GM19351 (cell line): ENCODE measurements at regions not wholly inside any gene's neighbourhood (a gene's known extent, or its start where the extent isn't known, plus 50 kb on each side); places are given as distances from the start of the nearest gene placed in this dataset.

ENCODE experiments used
- ATAC-seq: cut with Tn5 transposase; IDR thresholded peaks from one replicate; pipeline ENCODE4 v1.9.1; 2021; ENCODE audit warnings: mild to moderate bottlenecking, moderate library complexity; ENCODE audit not compliant: unreplicated experiment

GRCh38 chr13:22369840-22370239 is 699.0 kb downstream of the FGF9 start:
- no peak for ATAC-seq

- no peak for ATAC-seq
These were observed 701.4 kb downstream of the FGF9 start for GRCh38 chr13:22372261-22372660.

DNA sequence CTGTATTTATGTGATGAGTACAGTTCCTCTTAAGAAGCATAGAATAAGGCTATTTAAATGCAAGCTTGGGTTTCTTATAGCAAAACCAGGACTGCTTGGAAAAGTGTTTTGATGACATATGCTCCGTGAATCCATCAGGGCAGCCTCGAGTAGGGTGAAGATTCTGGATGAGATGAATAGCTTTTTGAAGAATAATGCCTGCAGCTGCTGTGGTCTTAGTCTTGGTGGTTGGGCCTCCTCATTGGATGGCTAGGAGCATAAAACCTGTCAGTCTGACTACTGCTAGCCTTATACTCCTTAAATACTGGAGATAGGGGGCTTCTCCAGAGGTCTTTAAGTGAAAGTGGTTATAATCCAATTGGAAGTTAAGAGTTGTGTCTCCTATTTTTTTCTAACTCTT is 704.3 kb downstream of the FGF9 start:
- no peak for ATAC-seq

DNA sequence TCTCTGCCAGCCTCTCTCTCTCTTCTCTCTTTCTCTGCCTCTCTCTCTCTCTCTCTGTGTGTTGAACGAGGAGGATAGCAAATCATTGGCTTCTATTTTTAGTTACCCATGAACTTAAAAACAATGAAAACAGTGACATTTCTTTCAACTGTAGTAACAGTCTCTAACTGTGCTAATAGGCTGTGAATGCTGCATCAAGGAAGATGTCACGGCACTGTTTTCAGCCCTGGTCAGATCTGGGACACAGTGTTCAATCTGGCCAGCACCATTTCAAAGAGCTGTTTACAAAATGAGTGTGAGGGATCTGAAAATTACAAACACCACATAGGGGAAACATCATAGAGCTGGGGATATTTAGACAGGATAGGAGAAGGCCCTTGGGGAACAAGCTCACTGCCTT is 717.0 kb downstream of the FGF9 start:
- no peak for ATAC-seq

DNA sequence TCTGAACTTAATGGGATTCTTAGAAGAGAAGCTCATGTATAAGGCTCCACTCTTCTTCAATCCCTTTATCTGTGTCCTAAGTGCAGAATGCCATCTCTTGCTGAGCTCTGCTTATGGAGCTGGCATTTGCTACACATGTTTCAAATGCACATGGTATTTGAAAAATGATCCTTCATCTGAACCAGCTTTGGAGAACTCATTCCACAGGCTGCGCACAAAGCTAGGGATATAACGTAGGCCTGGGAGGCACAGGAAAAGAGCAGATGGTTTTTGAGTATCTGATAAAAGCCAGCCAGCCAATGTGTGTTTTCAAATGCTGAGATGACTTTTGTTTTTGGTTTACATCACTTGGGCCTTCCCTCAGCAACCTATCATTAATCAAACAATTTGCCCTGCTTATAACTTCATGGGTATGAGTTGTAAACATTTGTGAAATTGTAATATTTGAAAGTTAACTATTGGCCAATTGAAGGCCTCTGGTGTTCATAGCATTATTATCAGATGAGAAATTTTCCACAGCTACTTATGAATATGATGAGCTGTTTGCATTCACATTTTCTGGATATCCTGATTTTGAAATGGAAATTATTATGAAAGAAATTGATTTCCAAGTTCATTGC is 729.0 kb downstream of the FGF9 start:
- ATAC-seq: no peak

DNA sequence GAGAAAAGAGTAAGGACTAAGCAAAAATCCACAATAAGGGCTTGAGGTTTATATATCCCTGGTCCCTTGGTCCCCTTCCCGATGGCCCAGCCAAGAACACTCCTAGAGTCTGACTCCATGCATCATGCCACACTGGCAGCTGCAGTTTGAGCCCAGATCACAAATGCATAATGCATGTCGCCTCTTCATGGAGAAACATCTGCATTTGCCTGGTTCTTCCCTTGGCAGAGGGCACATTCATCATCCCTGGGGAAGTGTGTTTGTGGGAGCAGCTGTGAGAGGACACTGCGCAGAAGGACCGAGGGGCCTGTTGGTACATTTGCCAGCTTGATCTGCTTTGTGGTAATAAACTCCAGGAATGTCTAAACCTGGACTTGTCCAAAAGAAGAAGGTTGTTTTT is 731.8 kb downstream of the FGF9 start:
- no peak for ATAC-seq

- no peak for ATAC-seq
These were observed 732.3 kb downstream of the FGF9 start for GRCh38 chr13:22403144-22403543.

DNA sequence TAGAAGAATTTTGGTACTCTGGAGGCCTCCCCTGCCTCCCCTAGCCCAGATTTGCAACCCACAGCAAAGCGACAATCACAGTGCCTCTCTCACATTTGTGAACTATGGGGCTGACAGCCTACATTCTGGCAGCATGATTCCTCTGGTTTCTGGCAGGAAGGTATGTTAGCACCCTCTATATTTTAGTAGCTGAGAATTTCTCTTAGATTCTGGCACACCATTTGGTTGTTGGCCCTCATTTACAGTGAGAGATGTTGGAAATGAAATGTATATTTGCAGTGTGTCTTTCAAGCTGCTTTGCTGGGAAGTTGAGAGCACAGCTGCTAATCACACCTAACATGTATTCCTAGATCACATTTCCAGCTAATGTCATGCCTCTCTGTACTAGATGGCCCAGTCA is 735.0 kb downstream of the FGF9 start:
- ATAC-seq: no peak

DNA sequence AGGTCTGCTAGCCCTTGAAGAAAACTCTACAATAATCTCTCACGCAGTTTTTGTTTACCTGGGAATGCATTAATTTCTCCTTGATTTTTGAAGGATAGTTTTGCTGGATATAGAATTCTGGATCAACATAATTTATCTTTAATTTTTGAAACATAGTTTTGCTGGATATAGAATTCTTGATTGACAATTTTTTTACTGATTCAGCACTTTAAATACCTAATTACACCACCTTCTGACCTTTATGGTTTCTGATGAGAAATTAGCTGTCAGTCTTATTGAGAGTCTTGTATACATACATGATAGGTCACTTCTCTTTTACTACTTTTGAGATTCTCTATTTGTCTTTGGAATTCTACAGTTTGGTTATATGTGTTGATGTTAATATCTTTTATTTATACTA is 741.6 kb downstream of the FGF9 start:
- no peak for ATAC-seq

- ATAC-seq: no peak
These were observed 751.1 kb downstream of the FGF9 start for GRCh38 chr13:22422023-22422422.

- no peak for ATAC-seq
These were observed 751.8 kb downstream of the FGF9 start for GRCh38 chr13:22422712-22423111.

- ATAC-seq: no peak
These were observed 752.4 kb downstream of the FGF9 start for GRCh38 chr13:22423261-22423660.

- no peak for ATAC-seq
These were observed 754.2 kb downstream of the FGF9 start for GRCh38 chr13:22425087-22425486.

DNA sequence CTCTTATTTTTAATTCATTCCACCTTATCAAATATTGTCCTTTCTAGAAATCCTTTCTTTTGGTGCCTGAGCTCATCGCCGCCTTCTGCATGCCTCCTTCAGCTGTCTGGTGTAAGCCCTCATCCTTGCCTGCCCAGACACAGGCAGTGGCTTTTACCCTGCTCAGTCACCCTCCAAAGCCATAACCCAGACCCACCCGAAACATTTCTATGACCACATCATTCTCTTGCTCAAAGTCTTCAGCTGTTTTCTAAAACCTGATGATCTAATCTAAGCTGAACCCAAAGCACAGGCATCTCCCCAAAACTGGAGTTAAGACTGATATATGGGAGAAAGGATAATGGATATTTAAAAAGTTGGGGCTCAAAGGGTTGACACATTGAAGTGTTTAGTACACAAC is 753.7 kb upstream of the SGCG start:
- no peak for ATAC-seq

GRCh38 chr13:22427783-22428182 is 753.0 kb upstream of the SGCG start:
- ATAC-seq: no peak

DNA sequence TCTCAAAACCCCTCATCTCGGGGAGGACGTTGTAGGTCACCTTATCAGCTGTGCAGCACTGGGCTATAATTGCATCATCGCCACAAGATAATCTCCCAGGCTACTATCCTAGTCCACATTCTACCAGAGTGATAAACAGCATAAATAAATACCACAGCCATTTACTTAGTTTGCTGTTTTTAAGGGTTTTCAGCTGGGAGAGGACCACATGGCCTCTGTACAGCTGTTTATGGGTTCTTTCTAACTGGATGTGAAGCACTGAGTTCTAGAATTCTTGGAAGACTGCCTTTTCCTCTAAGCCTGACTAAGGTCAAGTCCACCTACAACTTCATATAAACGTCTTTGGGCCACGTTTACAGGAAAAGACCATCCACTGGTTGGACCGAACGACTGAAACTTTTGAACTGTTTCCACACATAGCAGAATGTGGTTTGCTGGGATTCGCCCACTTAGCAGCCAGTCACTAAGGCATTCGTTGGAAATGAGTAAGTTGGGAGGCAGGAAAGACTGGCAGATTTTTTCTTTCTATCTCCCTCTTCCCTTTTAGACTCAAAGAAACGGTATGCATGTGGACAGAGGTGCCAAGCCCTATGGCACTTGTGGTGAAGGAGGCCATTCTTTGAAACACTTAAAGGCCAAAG is 752.5 kb upstream of the SGCG start:
- ATAC-seq: no peak

- ATAC-seq: no peak
These were observed 748.1 kb upstream of the SGCG start for GRCh38 chr13:22432690-22433089.

GRCh38 chr13:22447132-22447886 is 733.5 kb upstream of the SGCG start:
- no peak for ATAC-seq

DNA sequence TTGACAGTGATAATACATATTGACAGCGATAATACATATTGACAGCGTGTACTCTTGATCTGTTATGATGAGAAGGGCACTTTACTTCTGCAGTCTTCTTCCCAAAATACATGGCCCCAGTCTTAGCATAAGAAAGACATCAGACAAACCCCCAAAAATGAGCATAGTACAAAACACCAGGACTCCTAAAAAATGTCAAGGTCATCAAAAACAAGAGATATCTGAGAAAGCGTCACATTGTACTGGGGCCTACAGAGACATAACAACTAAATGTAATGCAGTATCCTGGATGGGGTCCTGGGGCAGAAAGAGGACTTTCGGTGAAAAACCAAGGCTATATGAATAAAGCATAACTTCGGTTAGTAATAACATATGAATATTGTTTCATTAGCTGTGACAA is 731.5 kb upstream of the SGCG start:
- ATAC-seq: no peak

DNA sequence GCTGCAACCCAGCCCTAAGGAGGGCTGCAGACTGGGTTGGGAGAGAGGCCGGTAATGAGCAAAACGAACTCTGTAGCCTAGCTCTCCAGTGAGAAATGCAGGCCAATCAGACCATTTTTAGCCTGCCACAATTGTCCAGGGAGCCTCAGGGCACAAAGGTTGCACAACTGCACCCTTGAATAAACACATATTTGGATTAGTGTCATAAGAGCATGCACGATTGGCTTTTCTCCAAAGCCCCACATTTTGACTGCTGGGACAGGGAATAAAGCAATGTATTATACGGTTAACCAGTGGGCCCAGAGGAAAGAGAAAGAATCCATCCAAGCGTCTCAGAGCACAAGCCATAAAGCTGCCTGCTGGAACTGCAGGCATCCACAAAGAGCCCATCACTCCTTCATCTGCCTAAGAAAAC is 729.4 kb upstream of the SGCG start:
- no peak for ATAC-seq

GRCh38 chr13:22454586-22454985 is 726.2 kb upstream of the SGCG start:
- no peak for ATAC-seq

DNA sequence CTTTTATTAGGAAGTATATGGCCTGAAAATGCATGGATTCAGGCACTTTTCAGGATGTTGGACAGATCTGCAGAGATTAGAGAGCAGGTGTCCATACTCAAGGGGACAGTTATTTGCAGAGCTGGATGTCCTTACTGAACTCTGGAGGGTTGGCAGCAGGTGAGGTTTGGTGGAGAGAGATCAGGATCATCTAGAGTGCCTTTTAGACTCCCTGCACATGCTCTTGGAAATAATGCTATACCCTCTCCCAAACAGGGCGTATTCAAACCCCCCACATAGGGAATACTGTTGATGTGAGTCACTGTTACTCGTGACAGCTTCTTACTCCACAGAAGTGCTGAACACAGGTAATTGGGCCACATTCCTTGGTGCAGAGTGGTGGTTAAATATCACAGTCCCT is 725.7 kb upstream of the SGCG start:
- ATAC-seq: no peak
